Activated CD4-positive, alpha-beta T cell treated with anti-CD3 and anti-CD28 coated beads for 36 hours (primary cell): ENCODE measurements at regions not wholly inside any gene's neighbourhood (a gene's known extent, or its start where the extent isn't known, plus 50 kb on each side); places are given as distances from the start of the nearest gene placed in this dataset.

Experiments used
- ATAC-seq: fragments of 200-7000 bp; cut with Tn5 transposase; one replicate; pipeline ENCODE4 v1.10.0; 2021; ENCODE audit warnings: mild to moderate bottlenecking, moderate library complexity
- CTCF ChIA-PET: fragments of 350-600 bp; sonication (Branson Sonifier 250); formaldehyde crosslinking; loops from one replicate; lab custom pipeline; 2021; ENCODE audit warnings: antibody characterized with exemption; lab: Charles Lee
- POLR2A ChIA-PET: fragments of 350-600 bp; sonication (Branson Sonifier 250); formaldehyde crosslinking; loops from one replicate; lab custom pipeline; 2021; ENCODE audit warnings: antibody characterized with exemption, inconsistent platforms; lab: Charles Lee
- DNase-seq: peaks from one replicate; pipeline ENCODE4 v3.0.0-alpha.2; 2020
- H3K27ac Mint-ChIP-seq: one replicate; pipeline ENCODE4 v1.8.0; 2021; ENCODE audit warnings: mixed read lengths
- H3K27me3 Mint-ChIP-seq: one replicate; pipeline ENCODE4 v1.8.0; 2021; ENCODE audit warnings: mixed read lengths
- H3K36me3 Mint-ChIP-seq: one replicate; pipeline ENCODE4 v1.8.0; 2021; ENCODE audit warnings: low read depth, mixed read lengths
- H3K4me1 Mint-ChIP-seq: one replicate; pipeline ENCODE4 v1.8.0; 2021; ENCODE audit warnings: mixed read lengths
- H3K4me3 Mint-ChIP-seq: one replicate; pipeline ENCODE4 v1.8.0; 2021; ENCODE audit warnings: mild to moderate bottlenecking, moderate library complexity, mixed read lengths
- H3K9me3 Mint-ChIP-seq: one replicate; pipeline ENCODE4 v1.8.0; 2021; ENCODE audit warnings: low read depth, mixed read lengths
- intact Hi-C, 2 experiments: fragments of 100-400 bp; cut with DNase I in 1 of 2; cut with micrococcal nuclease in 1 of 2; formaldehyde crosslinking; loops; one replicate each; pipeline versions ENCODE4 v1.14.2 to v1.15.1; 2022 to 2024; cut with DNase I, micrococcal nuclease

GRCh38 chr3:94522488-94522887 lies 459.6 kb downstream of the NSUN3 start:
- no peaks in the 10 kb centered on the region for H3K4me1 Mint-ChIP-seq
- ChIA-PET CTCF (interaction anchor here (0.7 kb wide), 1 partner anchor 273 kb away, joined by 3 read pairs; no protein-coding TSS in a partner anchor), POLR2A (no interaction called here)
- no peak for DNase-seq
- ATAC-seq: no peak
- no peak overlapping the region for H3K27ac Mint-ChIP-seq
- H3K9me3 Mint-ChIP-seq: peaks cover 3% of the 10 kb centered on the region
- no peak overlapping the region for H3K4me3 Mint-ChIP-seq
- intact Hi-C loops: no loop called here
- H3K36me3 Mint-ChIP-seq: no peaks in the 10 kb centered on the region
- no peaks in the 10 kb centered on the region for H3K27me3 Mint-ChIP-seq

- Mint-ChIP-seq H3K27me3 (no peaks in the 10 kb centered on the region), H3K4me1 (no peaks in the 10 kb centered on the region), H3K27ac (no peak overlapping the region), H3K36me3 (no peaks in the 10 kb centered on the region), H3K9me3 (peaks cover 3% of the 10 kb centered on the region), H3K4me3 (no peak overlapping the region)
- ChIA-PET POLR2A (no interaction called here), CTCF (no interaction called here)
- no peak for ATAC-seq
- intact Hi-C loops: no loop called here
- DNase-seq: no peak
These were observed 461.4 kb downstream of the NSUN3 start for GRCh38 chr3:94524102-94524919.

GRCh38 chr3:94525043-94525442 lies 462.2 kb downstream of the NSUN3 start:
- Mint-ChIP-seq H3K9me3 (peaks cover 3% of the 10 kb centered on the region), H3K4me1 (no peaks in the 10 kb centered on the region), H3K36me3 (no peaks in the 10 kb centered on the region), H3K4me3 (no peak overlapping the region), H3K27me3 (no peaks in the 10 kb centered on the region), H3K27ac (no peak overlapping the region)
- POLR2A ChIA-PET: no interaction called here
- no peak for DNase-seq
- ATAC-seq: no peak
- intact Hi-C loops: no loop called here
- CTCF ChIA-PET: no interaction called here

- ATAC-seq (no peak), DNase-seq (no peak)
- Mint-ChIP-seq H3K27me3 (no peaks in the 10 kb centered on the region), H3K36me3 (no peaks in the 10 kb centered on the region), H3K4me1 (no peaks in the 10 kb centered on the region), H3K4me3 (no peak overlapping the region), H3K9me3 (no peaks in the 10 kb centered on the region), H3K27ac (no peak overlapping the region)
- ChIA-PET POLR2A (no interaction called here), CTCF (no interaction called here)
- intact Hi-C loops: no loop called here
These were observed 467.0 kb downstream of the NSUN3 start for GRCh38 chr3:94529816-94530215.

GRCh38 chr3:94532951-94533350 lies 470.1 kb downstream of the NSUN3 start:
- H3K4me1 Mint-ChIP-seq: no peaks in the 10 kb centered on the region
- CTCF ChIA-PET: no interaction called here
- no peaks in the 10 kb centered on the region for H3K9me3 Mint-ChIP-seq
- DNase-seq (no peak), ATAC-seq (no peak)
- no peaks in the 10 kb centered on the region for H3K27me3 Mint-ChIP-seq
- POLR2A ChIA-PET: no interaction called here
- no peak overlapping the region for H3K27ac Mint-ChIP-seq
- H3K4me3 Mint-ChIP-seq: no peak overlapping the region
- H3K36me3 Mint-ChIP-seq: no peaks in the 10 kb centered on the region
- intact Hi-C loops: no loop called here

- DNase-seq (no peak), ATAC-seq (no peak)
- CTCF ChIA-PET: no interaction called here
- Mint-ChIP-seq H3K4me3 (no peak overlapping the region), H3K9me3 (no peaks in the 10 kb centered on the region), H3K36me3 (no peaks in the 10 kb centered on the region), H3K27me3 (no peaks in the 10 kb centered on the region), H3K27ac (no peak overlapping the region), H3K4me1 (no peaks in the 10 kb centered on the region)
- POLR2A ChIA-PET: no interaction called here
- intact Hi-C loops: no loop called here
These were observed 477.1 kb downstream of the NSUN3 start for GRCh38 chr3:94539937-94540336.

- POLR2A ChIA-PET: no interaction called here
- intact Hi-C loops: no loop called here
- no peak for ATAC-seq
- CTCF ChIA-PET: no interaction called here
- DNase-seq: no peak
- Mint-ChIP-seq H3K4me1 (no peaks in the 10 kb centered on the region), H3K9me3 (peaks cover under 1% of the 10 kb centered on the region), H3K4me3 (no peak overlapping the region), H3K27ac (no peak overlapping the region), H3K36me3 (no peaks in the 10 kb centered on the region), H3K27me3 (no peaks in the 10 kb centered on the region)
These were observed 480.3 kb downstream of the NSUN3 start for GRCh38 chr3:94543161-94543560.

GRCh38 chr3:94544131-94544789 lies 481.4 kb downstream of the NSUN3 start:
- ChIA-PET CTCF (no interaction called here), POLR2A (no interaction called here)
- Mint-ChIP-seq H3K9me3 (peaks cover 4% of the 10 kb centered on the region), H3K4me3 (no peak overlapping the region), H3K27ac (no peak overlapping the region), H3K36me3 (no peaks in the 10 kb centered on the region), H3K4me1 (no peaks in the 10 kb centered on the region), H3K27me3 (no peaks in the 10 kb centered on the region)
- no peak for DNase-seq
- intact Hi-C loops: no loop called here
- no peak for ATAC-seq

- H3K27me3 Mint-ChIP-seq: no peaks in the 10 kb centered on the region
- intact Hi-C loops: no loop called here
- ChIA-PET CTCF (interaction anchor here (0.6 kb wide), 1 partner anchor 339 kb away, joined by 3 read pairs; no protein-coding TSS in a partner anchor), POLR2A (no interaction called here)
- no peaks in the 10 kb centered on the region for H3K4me1 Mint-ChIP-seq
- no peak for ATAC-seq
- H3K9me3 Mint-ChIP-seq: peaks cover 13% of the 10 kb centered on the region
- no peak for DNase-seq
- H3K4me3 Mint-ChIP-seq: no peak overlapping the region
- H3K36me3 Mint-ChIP-seq: no peaks in the 10 kb centered on the region
- H3K27ac Mint-ChIP-seq: no peak overlapping the region
These were observed 485.9 kb downstream of the NSUN3 start for GRCh38 chr3:94548581-94549316.

- Mint-ChIP-seq H3K4me1 (no peaks in the 10 kb centered on the region), H3K9me3 (no peaks in the 10 kb centered on the region), H3K27me3 (no peaks in the 10 kb centered on the region), H3K27ac (no peak overlapping the region), H3K4me3 (no peak overlapping the region), H3K36me3 (no peaks in the 10 kb centered on the region)
- DNase-seq (no peak), ATAC-seq (no peak)
- POLR2A ChIA-PET: no interaction called here
- CTCF ChIA-PET: no interaction called here
- intact Hi-C loops: no loop called here
These were observed 498.2 kb downstream of the NSUN3 start for GRCh38 chr3:94561094-94561493.

- no peak overlapping the region for H3K27ac Mint-ChIP-seq
- ATAC-seq (no peak), DNase-seq (no peak)
- H3K36me3 Mint-ChIP-seq: no peaks in the 10 kb centered on the region
- ChIA-PET POLR2A (no interaction called here), CTCF (no interaction called here)
- H3K4me1 Mint-ChIP-seq: no peaks in the 10 kb centered on the region
- H3K27me3 Mint-ChIP-seq: no peaks in the 10 kb centered on the region
- no peak overlapping the region for H3K4me3 Mint-ChIP-seq
- no peaks in the 10 kb centered on the region for H3K9me3 Mint-ChIP-seq
- intact Hi-C loops: no loop called here
These were observed 501.4 kb downstream of the NSUN3 start for GRCh38 chr3:94564247-94564646.

- ChIA-PET POLR2A (no interaction called here), CTCF (no interaction called here)
- Mint-ChIP-seq H3K27ac (no peak overlapping the region), H3K9me3 (peaks cover 2% of the 10 kb centered on the region), H3K4me1 (no peaks in the 10 kb centered on the region), H3K4me3 (no peak overlapping the region), H3K27me3 (no peaks in the 10 kb centered on the region), H3K36me3 (no peaks in the 10 kb centered on the region)
- ATAC-seq: no peak
- intact Hi-C loops: no loop called here
- DNase-seq: no peak
These were observed 505.2 kb downstream of the NSUN3 start for GRCh38 chr3:94568041-94568440.
